ENCODE measurements at regions not wholly inside any gene's neighbourhood (a gene's known extent, or its start where the extent isn't known, plus 50 kb on each side); places are given as distances from the start of the nearest gene placed in this dataset.

GRCh38 chr13:22271903-22272302, 601.0 kb downstream of the FGF9 start:
- TF ChIP-seq CTCF (conservative IDR thresholded peaks at IDR 0.05 in 1 of 2, IDR thresholded peaks at IDR 0.05 in 1 of 2; ENCODE audit: low read depth in 1 of 2, low read length in 2 of 2): no peak
- TF ChIP-seq EZH2 (IDR thresholded peaks at IDR 0.05; ENCODE audit: low read length, missing control alignments): no peak
